Right hindlimb (tissue), 1 donor: ENCODE measurements at regions not wholly inside any gene's neighbourhood (a gene's known extent, or its start where the extent isn't known, plus 50 kb on each side); places are given as distances from the start of the nearest gene placed in this dataset.
A peak's percentile ranks its signal among the peaks of the same experiment; 100 is the strongest.

Source experiments
- DNase-seq: peaks from one replicate; pipeline ENCODE4 v3.0.0-alpha.2; 2018

DNA sequence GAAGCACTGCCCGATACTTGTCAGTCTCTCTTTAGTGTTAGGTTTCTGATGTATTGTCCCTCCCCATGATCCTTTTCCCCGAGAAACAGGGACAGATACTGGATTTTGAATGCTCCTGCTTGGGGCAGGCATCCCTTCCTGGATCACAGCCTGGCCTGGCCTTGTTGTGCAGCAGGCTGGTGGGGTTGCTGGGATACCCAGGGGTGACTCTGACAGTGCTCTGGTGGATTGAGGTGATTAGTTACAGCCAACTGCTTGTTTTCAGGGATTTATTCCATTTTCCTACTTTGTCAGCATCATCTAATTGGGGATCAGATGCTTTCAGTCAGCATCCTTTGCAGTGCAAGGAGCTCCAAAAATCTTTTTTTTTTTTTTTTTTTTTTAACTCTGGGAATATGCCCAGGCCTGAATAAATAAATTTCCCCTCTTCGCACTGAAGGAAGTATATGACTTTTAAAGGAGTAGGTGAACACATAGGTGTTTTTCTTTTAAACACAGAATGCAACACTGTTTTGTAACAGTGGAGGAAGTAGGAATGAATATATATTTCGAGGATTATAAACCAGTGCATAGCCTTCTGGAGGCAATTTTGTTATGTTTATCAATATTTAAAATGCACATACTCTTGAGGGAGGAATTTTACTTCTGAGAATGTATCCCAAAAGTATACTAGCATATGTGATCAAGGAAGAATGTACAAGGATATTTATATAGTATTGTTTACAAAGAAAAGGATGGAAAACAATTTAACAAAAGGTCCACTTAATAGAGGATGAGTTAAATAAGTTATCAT lies 127.3 kb upstream of the ELL2 start:
- DNase-seq: no peak

DNA sequence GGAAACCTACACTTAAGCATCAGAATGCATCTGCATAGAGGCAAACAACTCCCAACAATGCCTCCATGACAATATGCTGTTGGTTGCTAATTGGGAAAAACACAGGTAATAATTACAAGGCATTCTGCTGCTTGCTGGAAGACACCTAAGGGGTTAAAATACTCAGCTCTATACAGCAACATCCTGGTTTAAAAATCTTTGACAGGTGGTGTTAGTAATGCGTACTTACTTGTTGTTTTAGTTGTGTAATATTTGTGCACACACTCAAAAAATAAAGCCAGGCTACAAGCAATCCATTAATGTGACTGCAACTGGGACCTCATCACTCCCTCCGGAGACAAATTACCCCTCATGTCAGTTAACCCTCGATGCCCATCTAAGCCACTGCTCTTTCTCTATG lies 126.3 kb upstream of the ELL2 start:
- DNase-seq: no peak

DNA sequence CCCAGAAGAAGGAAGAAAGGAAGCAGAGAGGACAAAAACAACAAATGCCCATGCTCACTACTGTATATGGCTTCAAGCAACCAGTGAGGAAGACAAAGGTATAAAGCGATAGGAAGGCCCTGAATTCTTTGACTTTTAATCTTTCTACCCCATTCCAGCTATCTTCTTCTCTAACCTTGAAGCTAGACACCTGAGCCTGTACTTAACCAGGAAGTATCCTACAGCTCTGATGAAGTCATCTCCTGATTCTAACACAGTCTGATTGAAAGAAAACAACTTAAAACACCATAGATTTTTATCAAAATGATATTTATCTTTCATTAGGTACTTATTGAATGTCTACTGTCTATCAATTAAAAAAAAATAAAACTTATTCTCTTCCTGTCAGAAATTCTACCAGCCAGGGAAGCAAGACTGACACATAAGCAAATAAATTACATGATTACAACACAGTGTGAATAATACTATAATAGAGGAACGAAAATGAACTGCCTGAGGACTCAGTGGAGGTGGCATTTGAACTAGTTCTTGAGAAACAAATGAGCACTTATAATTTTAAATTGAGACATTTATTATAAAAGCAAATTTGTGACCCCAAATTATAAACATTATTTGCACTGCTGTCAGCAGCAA lies 123.3 kb upstream of the ELL2 start:
- DNase-seq: no peak

DNA sequence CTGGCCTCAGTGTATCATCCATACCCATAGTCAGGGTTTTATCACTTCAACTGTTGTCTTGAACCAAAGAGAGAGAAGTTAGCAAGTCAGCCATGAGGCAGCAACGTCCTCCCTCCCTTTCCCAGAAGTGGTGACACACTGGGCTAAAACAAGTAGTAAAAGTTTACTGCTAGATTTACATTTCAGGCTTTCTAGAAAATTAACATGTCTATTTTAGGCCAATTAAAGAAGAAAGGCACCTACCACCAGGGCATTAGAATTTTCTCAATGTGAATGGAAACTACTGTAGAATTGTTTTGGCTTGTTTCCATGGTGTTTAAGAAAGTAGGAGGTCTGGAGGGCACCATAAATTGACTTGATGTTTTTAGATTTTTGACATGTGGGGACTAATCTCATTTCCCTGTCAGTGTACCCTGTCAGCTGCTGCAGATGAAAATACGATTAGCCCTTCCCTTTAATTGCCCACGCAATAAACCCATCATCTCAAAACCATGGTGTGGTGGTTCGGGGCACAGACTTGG lies 121.8 kb upstream of the ELL2 start:
- DNase-seq: no peak

DNA sequence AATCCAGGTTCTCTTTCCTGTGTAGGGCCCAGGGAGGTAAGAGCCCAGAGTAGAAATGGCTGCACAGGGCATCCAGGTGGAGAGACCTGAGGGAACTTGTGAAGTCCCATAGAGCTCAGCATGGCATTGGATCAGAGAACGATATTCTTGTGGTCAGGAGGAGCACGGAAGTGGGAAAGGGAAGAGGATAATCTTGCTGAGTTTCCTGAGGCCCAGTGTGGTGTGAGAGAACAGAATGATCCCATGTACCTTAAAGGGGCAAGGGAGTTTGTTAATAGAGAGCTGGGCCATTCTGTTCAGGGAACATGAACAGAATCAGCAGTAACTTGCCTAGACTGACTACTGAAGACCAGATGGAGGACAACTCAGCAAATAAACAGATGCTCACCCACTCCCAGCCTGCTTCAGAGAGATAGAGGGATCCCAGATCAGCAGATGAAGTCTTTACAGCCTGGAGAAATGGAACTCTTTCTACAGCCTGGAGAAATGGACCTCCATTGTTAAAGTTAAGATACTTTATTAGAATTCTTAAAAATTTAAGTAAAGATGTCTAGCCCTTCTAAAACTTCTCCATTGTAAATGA lies 119.7 kb upstream of the ELL2 start:
- DNase-seq: no peak

DNA sequence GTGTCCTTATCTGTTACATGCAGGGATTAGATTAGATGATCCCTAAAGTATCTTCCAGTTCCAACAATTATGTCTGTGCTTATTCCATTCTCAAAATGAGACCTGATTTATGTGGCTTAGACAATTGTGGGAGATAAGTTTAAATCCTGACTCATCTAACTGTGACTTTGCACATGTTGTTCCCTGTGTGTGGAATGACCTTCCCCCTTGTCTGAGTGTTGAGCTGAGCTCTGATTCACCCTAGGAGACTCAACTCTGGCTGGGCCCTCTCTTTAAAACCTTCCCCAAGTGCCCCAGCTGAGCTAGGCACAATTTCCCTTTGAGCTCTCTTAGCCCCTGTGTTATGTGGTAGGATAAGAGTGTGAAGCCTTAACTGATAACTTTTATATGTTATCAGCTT lies 118.9 kb upstream of the ELL2 start:
- DNase-seq: no peak

DNA sequence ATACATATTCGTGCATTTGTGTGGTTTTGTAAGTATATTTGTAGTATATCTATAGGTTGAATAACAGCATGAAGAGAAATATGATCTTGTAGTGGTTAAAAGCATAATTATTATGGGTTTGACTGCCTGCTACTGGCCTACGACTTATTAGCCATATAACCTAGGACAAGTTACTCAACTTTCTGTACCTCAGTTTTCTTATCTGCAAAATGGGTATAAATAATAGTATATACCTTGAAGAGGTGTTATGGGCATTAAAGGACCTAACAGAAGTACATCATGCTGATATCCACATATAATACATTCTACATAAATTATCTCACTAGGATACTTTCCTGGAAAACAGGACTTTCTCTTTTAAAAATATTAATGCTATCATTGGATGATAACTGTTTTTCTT lies 118.3 kb upstream of the ELL2 start:
- DNase-seq: no peak

DNA sequence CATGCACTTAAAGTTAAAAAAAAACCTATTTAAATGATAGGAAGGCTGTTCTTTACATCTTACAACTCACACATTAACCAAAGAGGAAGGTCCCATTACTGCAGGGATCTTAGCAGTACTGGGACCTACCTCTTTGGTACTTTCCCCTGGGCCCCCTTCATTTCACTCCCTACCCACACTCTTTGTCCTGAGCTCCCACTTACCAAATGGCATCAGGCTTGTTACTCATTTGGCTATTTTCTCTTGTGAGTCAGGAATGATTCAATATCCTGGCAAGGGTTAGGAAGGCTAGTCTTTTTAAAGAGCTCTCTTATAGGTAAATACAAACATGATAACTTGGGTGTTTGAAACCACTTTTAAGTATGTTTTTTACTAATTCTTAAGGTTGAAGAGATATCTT lies 117.4 kb upstream of the ELL2 start:
- DNase-seq: no peak

DNA sequence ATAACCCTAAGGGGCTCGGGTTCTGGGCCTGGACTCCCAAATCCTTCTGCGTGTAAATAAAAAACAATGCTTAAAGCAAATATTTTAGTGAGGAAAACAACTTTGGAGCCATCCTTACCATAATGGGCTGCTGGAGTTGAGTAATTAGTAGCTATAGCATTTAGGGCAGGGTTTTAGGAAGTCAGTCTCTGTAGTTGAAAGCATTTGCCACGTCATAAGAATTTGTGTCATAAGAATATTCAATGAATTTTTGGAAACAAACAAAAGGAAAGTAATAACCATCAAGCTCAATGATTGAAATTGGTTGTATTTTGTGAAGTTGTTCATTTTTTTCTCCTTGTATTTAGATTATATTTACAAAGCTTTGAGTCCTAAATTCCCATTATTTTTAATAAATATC lies 114.8 kb upstream of the ELL2 start:
- DNase-seq: no peak

DNA sequence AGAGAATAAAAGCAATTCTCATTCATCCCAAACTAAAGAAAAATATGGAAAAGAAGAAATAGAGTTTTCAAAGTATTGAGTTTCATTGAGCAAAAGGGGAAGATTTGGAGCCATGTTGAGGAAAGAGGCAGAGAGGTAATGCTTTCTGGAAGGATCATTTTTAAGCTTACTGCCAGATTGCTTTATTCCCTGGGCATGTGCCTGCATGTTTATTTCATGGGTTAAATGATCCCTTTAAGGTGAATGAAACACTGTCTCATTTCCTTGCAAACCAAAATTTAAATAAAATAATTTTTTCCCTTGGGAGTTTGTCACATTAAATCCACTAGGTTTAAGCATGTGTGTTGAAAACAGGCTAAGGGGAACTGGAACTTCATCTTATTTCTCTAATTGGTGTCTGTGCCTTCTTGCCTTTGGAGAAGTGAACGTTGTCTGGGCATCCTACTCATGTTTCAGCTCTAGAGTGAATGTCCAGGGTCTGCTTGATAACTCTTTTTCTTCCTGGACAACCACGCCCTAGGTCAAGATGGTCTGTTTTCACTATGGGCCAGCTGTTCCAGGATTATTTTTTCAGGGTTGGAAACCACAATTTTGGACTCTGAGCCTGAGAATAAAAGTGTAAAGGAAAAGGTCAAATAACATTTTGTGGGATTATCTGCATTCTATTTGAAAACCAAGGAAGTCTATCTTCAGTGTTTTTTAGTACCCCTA lies 114.1 kb upstream of the ELL2 start:
- no peak for DNase-seq

DNA sequence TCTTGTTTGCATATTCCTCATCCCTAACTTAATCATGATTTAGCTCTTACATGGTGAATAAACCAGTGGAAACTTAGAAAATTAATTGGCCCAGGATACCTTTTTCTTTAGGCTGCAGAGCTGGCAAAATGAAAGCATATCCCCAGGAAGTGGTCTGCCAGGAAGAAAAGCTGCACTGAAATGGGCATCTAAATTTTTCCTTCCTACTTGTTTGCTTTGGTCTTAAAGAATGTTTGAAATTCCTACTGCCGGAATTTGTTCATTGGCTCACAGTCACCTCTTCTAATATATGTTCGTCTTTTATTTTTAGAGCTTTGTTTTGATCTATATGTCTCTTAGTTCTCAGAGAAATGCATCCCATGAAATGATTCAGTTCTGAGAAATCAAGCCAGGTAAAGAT lies 113.2 kb upstream of the ELL2 start:
- DNase-seq: no peak

DNA sequence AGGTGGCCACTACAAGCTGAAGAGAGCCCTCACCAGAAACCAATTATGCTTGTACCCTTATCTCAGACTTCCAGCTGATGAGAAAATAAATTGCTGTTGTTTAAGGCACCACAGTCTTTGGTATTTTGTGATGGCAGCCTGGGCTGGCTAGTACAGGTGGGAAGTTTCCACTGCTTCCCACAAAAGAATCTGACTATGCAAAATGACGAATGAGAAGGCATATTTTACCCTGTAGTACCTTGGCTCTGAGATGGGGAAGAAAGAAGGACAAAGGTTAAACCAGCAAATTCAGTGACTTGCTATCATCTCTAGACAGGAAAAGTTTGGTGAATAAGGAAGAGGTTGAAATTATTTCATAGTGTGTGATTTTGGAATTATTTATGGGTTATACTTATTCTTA lies 112.8 kb upstream of the ELL2 start:
- no peak for DNase-seq

DNA sequence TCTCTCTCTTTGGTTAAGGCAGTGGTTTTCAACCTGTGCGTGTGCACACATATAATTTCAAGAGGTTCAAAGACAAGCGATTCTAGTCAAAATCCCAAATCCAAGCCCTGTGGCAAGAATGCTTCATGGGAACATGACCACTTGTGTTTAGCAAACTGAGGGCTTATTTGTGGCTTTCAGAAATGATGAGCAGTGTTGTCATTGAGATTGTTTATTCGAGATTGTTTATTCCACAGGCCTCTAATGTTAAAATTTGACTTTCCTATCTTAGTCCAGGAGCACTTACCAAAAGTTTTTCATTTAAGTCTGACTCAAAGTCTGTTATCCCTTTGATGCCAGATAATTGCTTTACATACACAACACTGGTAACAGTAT lies 111.1 kb upstream of the ELL2 start:
- DNase-seq: no peak

DNA sequence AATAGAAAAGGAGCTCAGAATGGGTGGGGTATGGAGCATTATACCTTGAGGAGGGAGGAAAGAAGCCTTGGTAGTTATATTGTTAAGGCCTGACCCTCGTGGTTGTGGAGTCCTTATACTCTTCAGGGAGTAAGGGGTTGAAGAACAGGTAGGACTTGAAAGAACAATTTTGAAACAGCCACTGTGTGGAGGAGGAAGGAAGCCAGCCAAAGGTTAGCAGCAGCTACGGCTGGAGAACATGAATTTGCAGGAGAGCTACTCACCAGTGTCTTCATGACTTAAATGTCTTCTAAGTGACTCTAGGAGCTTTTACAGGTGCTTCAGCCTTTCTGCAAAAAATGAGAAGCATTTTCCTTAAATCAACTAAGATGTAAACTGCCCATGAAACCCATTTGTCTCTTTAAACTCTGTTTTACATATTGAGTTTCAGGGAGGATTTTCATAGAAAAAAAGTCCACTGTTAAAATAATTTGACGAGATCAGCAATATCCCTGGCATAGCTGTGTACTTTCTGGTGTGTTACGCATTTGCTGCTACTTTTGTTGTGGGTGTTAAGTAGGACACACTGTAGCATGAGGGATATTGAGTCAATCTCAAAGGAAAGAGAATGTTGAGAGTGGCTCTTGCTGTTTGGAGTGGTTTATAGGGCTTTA lies 110.6 kb upstream of the ELL2 start:
- no peak for DNase-seq

DNA sequence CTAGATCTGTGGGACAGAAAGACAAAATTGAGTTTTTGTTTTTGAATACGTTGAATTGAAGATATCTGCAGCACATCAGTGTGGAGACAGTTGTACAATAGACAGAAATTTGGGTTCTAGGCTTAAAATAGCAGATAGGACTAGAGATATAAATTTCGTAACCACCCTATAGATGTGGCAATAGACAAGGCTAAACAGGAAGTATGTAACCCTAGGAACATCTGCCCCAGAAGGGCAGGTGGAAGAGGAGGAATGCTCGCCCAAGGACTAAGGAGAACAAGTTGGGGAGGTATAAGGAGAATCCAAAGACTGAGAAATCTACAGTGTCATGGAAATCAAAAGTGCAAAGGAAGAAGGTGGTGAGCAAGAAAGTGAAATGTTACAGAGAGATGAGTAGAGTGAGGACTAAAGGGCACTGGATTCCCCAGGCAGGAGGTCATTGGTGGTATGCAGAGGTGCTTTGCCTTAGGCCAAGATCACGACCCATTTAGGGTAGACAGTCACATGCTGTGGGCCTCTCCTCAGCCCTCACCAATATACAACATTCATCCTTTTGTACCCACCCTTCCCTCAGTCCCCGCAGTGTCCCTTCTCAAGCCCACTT lies 109.1 kb upstream of the ELL2 start:
- no peak for DNase-seq

DNA sequence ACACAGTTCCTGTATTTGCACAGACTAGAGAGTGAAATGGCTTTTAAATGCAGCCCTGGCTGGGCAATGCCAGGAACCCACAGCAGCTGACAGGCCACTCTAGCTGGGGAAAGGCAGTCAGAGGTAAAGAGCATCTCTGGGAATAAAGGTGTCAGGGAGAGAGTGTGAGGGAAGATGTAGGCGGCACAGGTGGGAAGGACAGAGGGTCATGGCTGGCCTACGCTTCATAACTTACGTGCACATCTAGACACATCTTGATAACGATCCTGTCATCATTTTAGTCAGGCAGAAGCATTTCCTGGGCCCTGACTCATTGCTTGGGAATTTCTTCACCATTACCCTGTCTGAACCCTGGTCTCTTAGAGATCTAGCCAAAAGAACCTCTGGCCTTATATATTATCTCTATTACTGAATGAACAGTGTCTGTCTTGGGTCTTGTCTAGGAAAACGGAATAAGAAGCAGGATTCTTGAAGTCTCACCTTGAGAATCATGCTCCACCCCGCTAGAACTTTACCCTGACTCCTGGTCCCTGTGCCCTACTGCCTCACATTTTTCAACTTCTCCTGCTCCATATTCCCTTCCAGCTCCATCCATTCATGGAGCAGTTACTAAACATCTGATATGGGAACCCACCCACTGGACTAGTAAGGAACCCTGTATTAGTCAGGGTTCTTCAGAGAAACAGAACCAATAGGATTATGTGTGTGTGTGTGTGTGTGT lies 106.4 kb upstream of the ELL2 start:
- peak; percentile 25 for DNase-seq

DNA sequence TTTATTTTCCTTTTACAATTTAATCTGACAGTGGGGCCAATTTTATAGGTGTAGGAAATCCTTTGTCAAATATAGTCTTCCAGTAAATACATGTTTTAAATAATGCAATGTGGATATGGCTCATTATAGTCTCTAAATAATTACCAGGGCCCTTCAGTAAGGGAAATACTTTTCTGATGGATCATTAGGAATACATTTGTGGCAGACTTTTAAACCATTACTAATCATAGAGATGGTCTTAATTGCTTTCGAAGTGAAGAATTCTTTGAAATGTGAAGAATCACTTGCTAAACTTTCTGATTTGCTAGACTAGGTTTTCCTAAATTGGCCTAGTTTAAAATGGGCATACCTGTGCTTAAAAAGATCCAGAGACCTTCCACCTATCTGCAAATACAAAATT lies 105.6 kb upstream of the ELL2 start:
- no peak for DNase-seq

DNA sequence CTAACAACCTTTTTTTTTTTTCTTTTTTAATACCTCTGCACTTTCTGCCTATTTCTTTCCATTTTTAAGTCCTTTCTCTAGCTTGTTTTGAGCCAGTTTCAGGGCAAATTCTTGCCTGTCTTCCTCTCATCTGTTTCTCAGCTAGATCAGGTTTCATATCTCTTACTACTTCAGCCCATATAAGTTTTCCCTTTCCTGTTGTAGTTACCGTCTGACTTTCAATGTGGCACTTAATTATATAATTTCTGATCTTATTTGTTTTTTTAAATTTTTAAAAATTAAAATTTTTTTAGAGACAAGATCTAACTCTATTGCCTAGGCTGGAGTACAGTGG lies 104.7 kb upstream of the ELL2 start:
- DNase-seq: no peak

DNA sequence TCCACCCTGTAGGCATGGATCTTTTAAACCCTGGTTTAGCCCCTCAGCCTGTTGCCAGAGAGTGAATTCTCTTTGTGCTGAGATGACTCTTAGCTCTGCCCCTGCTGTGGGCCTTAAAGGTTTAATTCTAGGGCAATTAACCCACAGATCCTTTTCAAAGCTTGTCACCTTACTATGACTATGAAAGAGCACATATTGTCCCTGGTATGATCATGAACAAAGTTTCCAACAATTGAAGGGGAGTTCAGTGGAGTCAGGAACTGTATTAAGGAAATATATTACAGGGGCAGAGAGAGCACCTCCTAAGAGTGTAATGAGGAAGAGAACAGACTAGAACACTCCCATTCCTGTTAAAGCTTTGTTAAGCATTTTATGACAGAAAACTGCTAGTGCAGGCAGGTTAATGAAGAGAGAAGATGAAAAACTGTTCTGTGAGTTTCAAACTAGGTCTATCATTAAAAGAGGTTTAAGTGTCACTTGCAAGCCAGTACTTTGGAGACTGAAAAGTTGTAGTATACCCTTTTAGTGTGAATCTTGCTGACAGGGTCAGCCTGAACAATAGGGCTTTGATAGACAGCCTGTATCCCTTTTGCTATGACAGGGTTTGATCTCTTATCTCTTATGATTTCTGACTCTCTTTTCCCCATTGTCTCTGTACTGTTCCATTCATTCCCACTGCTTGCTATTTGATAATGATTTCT lies 104.2 kb upstream of the ELL2 start:
- DNase-seq: no peak

DNA sequence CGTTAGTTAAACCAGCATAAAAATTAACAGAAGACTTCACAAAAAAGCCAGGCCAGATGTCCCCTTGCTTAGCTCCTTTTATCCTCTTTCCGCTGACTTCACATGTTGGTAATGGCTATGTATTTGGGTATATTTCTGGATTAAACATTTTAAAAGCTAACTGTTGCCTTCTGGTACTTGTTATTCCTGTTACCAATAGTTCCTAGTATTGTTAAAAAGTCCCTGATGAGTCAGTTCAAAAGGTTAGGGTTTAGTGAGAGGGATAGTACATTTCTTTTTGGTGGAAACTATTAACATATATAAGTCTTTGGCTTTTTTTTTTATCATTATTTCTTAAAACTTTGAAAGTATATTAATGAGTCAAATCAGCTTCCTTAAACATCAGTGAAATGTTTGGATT lies 103.2 kb upstream of the ELL2 start:
- no peak for DNase-seq

DNA sequence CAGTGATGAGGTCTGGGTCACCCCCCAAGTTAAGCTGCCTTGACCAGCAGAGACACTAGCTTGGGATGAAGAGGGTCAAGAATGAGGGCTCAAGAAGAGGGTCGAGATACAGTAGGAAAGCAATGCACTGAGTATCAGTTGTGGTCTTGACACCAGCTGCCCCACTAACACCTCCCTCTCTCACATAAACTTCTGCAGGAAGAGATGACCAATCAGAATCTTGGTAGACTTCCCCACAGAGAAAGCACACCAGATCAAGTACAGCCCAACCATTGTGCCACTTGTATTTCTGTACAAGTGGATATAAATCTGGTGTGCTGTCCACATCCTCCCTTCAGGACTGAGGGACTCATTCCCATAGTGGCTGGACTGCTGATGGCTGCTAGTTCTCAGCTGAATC lies 101.2 kb upstream of the ELL2 start:
- DNase-seq: no peak

DNA sequence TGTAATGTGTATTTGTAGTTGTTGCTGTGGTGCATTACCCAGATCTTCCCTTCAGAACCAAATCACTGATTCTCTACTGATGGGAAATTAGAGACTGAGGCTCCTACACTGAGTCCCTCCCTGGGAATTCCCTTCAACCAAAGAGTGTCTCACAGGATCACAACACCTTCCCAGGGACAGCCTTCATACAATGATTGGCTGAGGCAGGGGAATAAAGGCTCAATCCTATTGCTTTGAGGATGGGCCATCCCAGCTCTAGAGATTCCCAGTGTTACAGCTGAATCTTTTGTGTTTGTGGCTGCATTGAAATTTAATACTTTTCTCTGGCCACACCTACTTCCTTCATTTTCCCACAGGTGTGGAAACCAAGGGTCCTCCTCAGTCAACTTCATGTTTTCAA lies 96.4 kb upstream of the ELL2 start:
- no peak for DNase-seq
